Liver (tissue), 8 donors: ENCODE measurements at regions not wholly inside any gene's neighbourhood (a gene's known extent, or its start where the extent isn't known, plus 50 kb on each side); places are given as distances from the start of the nearest gene placed in this dataset.

Source experiments
- DNase-seq: peaks from one replicate; pipeline ENCODE4 v3.0.0-alpha.2; 2017; ENCODE audit warnings: low spot score
- H3K27ac ChIP-seq, 2 donors: one replicate each; pipeline ENCODE4 v1.7.0; 2013; ENCODE audit warnings: inconsistent platforms in 2 of 2, low read length in 2 of 2, control low read depth in 1 of 2, low read depth in 1 of 2, mild to moderate bottlenecking in 1 of 2
- H3K27me3 ChIP-seq, 4 donors: one replicate each; pipeline versions ENCODE4 v1.6.1 to v1.7.0; 2013; ENCODE audit warnings: low read length in 3 of 4, inconsistent platforms in 1 of 4, mild to moderate bottlenecking in 1 of 4, moderate library complexity in 1 of 4; ENCODE audit not compliant: control insufficient read depth in 4 of 4, insufficient read depth in 4 of 4
- H3K36me3 ChIP-seq, 4 donors: one replicate each; pipeline versions ENCODE4 v1.6.1 to v1.7.0; 2013; ENCODE audit warnings: low read length in 3 of 4, mild to moderate bottlenecking in 3 of 4, low read depth in 1 of 4, moderate library complexity in 1 of 4; ENCODE audit not compliant: control insufficient read depth in 4 of 4, insufficient read depth in 3 of 4
- H3K4me1 ChIP-seq, 4 donors: one replicate each; pipeline versions ENCODE4 v1.6.1 to v1.7.0; 2013; ENCODE audit warnings: low read length in 3 of 4, mild to moderate bottlenecking in 3 of 4, moderate library complexity in 1 of 4; ENCODE audit not compliant: control insufficient read depth in 4 of 4, insufficient read depth in 4 of 4
- H3K4me3 ChIP-seq, 3 donors: one replicate each; pipeline versions ENCODE4 v1.6.1 to v1.7.0; 2013; ENCODE audit warnings: low read length in 3 of 3, control low read depth in 1 of 3, low read depth in 1 of 3, mild to moderate bottlenecking in 1 of 3
- H3K9ac ChIP-seq, 2 donors: one replicate each; pipeline ENCODE4 v1.7.0; 2013; ENCODE audit warnings: low read length in 2 of 2, mild to moderate bottlenecking in 2 of 2, moderate library complexity in 2 of 2, control low read depth in 1 of 2, low read depth in 1 of 2
- H3K9me3 ChIP-seq, 4 donors: one replicate each; pipeline versions ENCODE4 v1.6.1 to v1.7.0; 2013; ENCODE audit warnings: low read length in 3 of 4; ENCODE audit not compliant: control insufficient read depth in 4 of 4
- EGR1 ChIP-seq, 2 donors: IDR thresholded peaks; 2 replicates each; pipeline ENCODE4 v1.6.1; 2016 to 2018; ENCODE audit warnings: antibody characterized with exemption in 2 of 2, low read depth in 2 of 2
- FOXA1 ChIP-seq: IDR thresholded peaks from 2 replicates; pipeline ENCODE4 v1.6.1; 2016; ENCODE audit warnings: antibody characterized with exemption
- FOXA2 ChIP-seq: IDR thresholded peaks from 2 replicates; pipeline ENCODE4 v1.6.1; 2016; ENCODE audit warnings: antibody characterized with exemption
- GABPA ChIP-seq, 2 donors: IDR thresholded peaks in 1 of 2; conservative IDR thresholded peaks in 1 of 2; 2 replicates each; pipeline ENCODE4 v1.6.1; 2016; ENCODE audit warnings: antibody characterized with exemption in 2 of 2, mild to moderate bottlenecking in 1 of 2, moderate library complexity in 1 of 2
- HNF4A ChIP-seq, 2 donors: conservative IDR thresholded peaks; 2 replicates each; pipeline ENCODE4 v1.6.1; 2016; ENCODE audit warnings: antibody characterized with exemption in 2 of 2, mild to moderate bottlenecking in 2 of 2
- HNF4G ChIP-seq: IDR thresholded peaks from 2 replicates; pipeline ENCODE4 v1.6.1; 2016; ENCODE audit warnings: antibody characterized with exemption
- NR2F2 ChIP-seq: IDR thresholded peaks from 2 replicates; pipeline ENCODE4 v1.6.1; 2016; ENCODE audit warnings: antibody characterized with exemption
- RAD21 ChIP-seq, 2 donors: IDR thresholded peaks; 2 replicates each; pipeline ENCODE4 v1.6.1; 2016; ENCODE audit warnings: antibody characterized with exemption in 2 of 2, mild to moderate bottlenecking in 2 of 2
- RXRA ChIP-seq, 2 donors: IDR thresholded peaks; 2 replicates each; pipeline ENCODE4 v1.6.1; 2017 to 2018; ENCODE audit warnings: antibody characterized with exemption in 2 of 2, mild to moderate bottlenecking in 1 of 2
- SP1 ChIP-seq: IDR thresholded peaks from 2 replicates; pipeline ENCODE4 v1.6.1; 2018; ENCODE audit warnings: antibody characterized with exemption, mild to moderate bottlenecking
- TAF1 ChIP-seq: conservative IDR thresholded peaks from 2 replicates; pipeline ENCODE4 v1.6.1; 2016; ENCODE audit warnings: antibody characterized with exemption, mild to moderate bottlenecking
- YY1 ChIP-seq: IDR thresholded peaks from 2 replicates; pipeline ENCODE4 v1.6.1; 2016; ENCODE audit warnings: antibody characterized with exemption, mild to moderate bottlenecking
- WGBS: extraction: QIAGEN DNeasy Blood & Tissue Kit; methylation state at CpG from one replicate; pipeline ENCODE4 v1.1.7; 2013; 5-methylcytosine and 5-hydroxymethylcytosine counted together
- TF ChIP-seq, protein P1 (sequence below): IDR thresholded peaks from 2 replicates; pipeline ENCODE4 v1.6.1; 2016; ENCODE audit warnings: antibody characterized with exemption
- TF ChIP-seq, protein P2 (sequence below): IDR thresholded peaks from 2 replicates; pipeline ENCODE4 v1.6.1; 2016; ENCODE audit warnings: antibody characterized with exemption
- TF ChIP-seq, protein P3 (sequence below): IDR thresholded peaks from 2 replicates; pipeline ENCODE4 v1.6.1; 2016; ENCODE audit warnings: antibody characterized with exemption
- TF ChIP-seq, protein P4 (sequence below): IDR thresholded peaks from 2 replicates; pipeline ENCODE4 v1.6.1; 2016; ENCODE audit warnings: antibody characterized with exemption, mild to moderate bottlenecking
- TF ChIP-seq, protein P5 (sequence below): fragments of 150-350 bp; IDR thresholded peaks from 2 replicates; pipeline ENCODE4 v1.5.1; 2017; ENCODE audit warnings: improper control_type of control experiment, low read depth, low read length; ENCODE audit not compliant: missing input control
- donor health status: healthy.
- donor health status: healthy.
- donor health status: healthy.
- donor health status: healthy.
- donor health status: healthy.

DNA sequence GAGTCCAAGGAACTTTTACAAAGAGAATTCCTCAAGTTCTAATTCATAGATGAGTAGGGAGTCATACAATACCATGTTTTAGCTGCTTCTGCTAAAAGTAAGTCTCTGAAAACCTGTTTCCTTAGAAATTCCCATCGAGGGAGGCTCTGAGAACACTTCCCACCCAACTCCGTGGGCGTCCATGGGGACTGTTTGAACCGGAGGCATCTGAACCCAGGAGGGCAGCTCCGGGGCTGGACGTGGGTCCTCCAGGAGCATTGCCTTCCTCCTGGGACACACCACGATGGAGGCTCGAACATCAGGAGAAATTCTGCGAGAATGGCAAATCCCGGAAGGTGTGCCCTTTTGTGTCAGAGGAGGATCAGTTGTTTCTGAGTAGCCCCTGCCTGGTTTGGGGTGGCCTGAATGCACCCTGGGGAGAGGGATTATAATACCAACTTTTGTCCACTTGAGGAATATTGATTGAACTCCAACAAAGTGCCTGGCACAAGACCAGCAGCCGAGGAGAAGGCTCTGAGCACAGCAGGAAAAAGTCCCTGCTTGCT is 327.5 kb upstream of the SALL3 start (continued):
- TF ChIP-seq, protein P1, sequence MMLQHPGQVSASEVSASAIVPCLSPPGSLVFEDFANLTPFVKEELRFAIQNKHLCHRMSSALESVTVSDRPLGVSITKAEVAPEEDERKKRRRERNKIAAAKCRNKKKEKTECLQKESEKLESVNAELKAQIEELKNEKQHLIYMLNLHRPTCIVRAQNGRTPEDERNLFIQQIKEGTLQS = no peak
- TF ChIP-seq EGR1 (IDR thresholded peaks at IDR 0.05; ENCODE audit: low read depth in 2 of 2) (no peak), GABPA (IDR thresholded peaks at IDR 0.05 in 1 of 2, conservative IDR thresholded peaks at IDR 0.05 in 1 of 2) (no peak), RXRA (IDR thresholded peaks at IDR 0.05) (no peak)

DNA sequence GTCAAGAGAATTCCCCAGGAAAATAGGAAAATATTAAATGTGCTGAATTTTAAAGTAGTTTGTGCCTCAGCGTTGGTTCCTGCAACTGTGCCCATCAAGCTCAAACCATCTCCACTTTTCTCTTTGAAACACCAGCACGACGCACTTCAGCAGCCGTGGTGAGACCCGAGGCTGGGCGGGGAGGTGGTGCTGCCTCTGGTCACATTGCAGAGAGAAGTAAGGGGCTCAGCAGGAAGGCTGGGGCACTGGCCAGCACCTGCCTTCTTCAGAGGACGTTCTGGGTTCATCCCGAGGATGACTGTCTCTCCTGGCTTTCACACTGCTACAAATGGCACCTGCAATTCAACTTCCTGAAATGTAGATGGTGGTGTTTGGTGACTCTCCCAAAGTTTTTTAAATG is 323.7 kb upstream of the SALL3 start:
- WGBS = 89% methylated on average over 8 of the region's 8 CpGs
- DNase-seq = no peak
- Histone ChIP-seq H3K9ac (no peak overlapping the region), H3K36me3 (no peaks in the 10 kb centered on the region), H3K27me3 (no peaks in the 10 kb centered on the region), H3K9me3 (peaks cover 0 to 7% (median 5%) of the 10 kb centered on the region in 4 donors), H3K4me3 (no peak overlapping the region), H3K4me1 (no peaks in the 10 kb centered on the region), H3K27ac (no peak overlapping the region)
- TF ChIP-seq, protein P1 = no peak
- TF ChIP-seq, protein P2, sequence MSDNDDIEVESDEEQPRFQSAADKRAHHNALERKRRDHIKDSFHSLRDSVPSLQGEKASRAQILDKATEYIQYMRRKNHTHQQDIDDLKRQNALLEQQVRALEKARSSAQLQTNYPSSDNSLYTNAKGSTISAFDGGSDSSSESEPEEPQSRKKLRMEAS = no peak
- TF ChIP-seq HNF4A (conservative IDR thresholded peaks at IDR 0.05) (no peak), RXRA (IDR thresholded peaks at IDR 0.05) (no peak), YY1 (no peak)
- TF ChIP-seq, protein P3, sequence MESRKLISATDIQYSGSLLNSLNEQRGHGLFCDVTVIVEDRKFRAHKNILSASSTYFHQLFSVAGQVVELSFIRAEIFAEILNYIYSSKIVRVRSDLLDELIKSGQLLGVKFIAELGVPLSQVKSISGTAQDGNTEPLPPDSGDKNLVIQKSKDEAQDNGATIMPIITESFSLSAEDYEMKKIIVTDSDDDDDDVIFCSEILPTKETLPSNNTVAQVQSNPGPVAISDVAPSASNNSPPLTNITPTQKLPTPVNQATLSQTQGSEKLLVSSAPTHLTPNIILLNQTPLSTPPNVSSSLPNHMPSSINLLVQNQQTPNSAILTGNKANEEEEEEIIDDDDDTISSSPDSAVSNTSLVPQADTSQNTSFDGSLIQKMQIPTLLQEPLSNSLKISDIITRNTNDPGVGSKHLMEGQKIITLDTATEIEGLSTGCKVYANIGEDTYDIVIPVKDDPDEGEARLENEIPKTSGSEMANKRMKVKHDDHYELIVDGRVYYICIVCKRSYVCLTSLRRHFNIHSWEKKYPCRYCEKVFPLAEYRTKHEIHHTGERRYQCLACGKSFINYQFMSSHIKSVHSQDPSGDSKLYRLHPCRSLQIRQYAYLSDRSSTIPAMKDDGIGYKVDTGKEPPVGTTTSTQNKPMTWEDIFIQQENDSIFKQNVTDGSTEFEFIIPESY = no peak

DNA sequence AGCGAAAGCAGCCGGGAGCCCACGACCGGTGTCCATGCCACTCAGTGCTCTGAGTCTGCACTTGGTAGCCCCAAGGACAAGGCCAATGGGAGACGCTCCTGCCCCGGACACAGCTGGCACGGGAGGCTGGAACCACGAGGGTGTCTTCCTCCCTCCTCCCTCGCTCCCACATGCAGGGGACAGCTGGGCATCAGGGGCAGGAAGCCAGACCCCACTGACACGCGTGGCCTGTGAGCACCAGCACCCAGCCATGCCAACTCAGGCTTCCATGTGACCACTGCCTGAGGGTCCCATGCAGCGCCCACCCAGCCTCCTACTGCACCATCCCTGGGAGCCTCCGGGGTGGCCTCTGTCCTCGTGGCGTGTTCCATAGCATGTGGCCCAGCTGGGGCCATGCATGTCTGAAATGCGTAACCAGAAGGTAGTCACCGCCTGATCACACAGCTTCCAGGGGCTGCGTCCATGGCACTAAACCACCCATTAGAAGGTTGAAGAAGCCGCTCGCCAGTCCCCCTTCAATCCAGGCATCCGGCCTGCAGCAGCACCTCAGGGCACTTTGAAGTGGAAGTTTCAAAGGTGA is 323.2 kb upstream of the SALL3 start:
- Histone ChIP-seq H3K4me1 (no peaks in the 10 kb centered on the region), H3K36me3 (no peaks in the 10 kb centered on the region), H3K27me3 (no peaks in the 10 kb centered on the region), H3K27ac (no peak overlapping the region), H3K4me3 (no peak overlapping the region), H3K9ac (no peak overlapping the region), H3K9me3 (peaks cover 0 to 7% (median 5%) of the 10 kb centered on the region in 4 donors)
- TF ChIP-seq HNF4G (no peak), FOXA1 (no peak), NR2F2 (no peak), RAD21 (IDR thresholded peaks at IDR 0.05) (no peak), HNF4A (conservative IDR thresholded peaks at IDR 0.05) (no peak), GABPA (IDR thresholded peaks at IDR 0.05 in 1 of 2, conservative IDR thresholded peaks at IDR 0.05 in 1 of 2) (no peak), YY1 (no peak), EGR1 (IDR thresholded peaks at IDR 0.05; ENCODE audit: low read depth in 2 of 2) (no peak), TAF1 (no peak), FOXA2 (no peak), SP1 (no peak), RXRA (IDR thresholded peaks at IDR 0.05) (no peak)
- TF ChIP-seq, protein P3 = no peak
- TF ChIP-seq, protein P2 = no peak
- TF ChIP-seq, protein P4, sequence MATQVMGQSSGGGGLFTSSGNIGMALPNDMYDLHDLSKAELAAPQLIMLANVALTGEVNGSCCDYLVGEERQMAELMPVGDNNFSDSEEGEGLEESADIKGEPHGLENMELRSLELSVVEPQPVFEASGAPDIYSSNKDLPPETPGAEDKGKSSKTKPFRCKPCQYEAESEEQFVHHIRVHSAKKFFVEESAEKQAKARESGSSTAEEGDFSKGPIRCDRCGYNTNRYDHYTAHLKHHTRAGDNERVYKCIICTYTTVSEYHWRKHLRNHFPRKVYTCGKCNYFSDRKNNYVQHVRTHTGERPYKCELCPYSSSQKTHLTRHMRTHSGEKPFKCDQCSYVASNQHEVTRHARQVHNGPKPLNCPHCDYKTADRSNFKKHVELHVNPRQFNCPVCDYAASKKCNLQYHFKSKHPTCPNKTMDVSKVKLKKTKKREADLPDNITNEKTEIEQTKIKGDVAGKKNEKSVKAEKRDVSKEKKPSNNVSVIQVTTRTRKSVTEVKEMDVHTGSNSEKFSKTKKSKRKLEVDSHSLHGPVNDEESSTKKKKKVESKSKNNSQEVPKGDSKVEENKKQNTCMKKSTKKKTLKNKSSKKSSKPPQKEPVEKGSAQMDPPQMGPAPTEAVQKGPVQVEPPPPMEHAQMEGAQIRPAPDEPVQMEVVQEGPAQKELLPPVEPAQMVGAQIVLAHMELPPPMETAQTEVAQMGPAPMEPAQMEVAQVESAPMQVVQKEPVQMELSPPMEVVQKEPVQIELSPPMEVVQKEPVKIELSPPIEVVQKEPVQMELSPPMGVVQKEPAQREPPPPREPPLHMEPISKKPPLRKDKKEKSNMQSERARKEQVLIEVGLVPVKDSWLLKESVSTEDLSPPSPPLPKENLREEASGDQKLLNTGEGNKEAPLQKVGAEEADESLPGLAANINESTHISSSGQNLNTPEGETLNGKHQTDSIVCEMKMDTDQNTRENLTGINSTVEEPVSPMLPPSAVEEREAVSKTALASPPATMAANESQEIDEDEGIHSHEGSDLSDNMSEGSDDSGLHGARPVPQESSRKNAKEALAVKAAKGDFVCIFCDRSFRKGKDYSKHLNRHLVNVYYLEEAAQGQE = no peak
- TF ChIP-seq, protein P5, sequence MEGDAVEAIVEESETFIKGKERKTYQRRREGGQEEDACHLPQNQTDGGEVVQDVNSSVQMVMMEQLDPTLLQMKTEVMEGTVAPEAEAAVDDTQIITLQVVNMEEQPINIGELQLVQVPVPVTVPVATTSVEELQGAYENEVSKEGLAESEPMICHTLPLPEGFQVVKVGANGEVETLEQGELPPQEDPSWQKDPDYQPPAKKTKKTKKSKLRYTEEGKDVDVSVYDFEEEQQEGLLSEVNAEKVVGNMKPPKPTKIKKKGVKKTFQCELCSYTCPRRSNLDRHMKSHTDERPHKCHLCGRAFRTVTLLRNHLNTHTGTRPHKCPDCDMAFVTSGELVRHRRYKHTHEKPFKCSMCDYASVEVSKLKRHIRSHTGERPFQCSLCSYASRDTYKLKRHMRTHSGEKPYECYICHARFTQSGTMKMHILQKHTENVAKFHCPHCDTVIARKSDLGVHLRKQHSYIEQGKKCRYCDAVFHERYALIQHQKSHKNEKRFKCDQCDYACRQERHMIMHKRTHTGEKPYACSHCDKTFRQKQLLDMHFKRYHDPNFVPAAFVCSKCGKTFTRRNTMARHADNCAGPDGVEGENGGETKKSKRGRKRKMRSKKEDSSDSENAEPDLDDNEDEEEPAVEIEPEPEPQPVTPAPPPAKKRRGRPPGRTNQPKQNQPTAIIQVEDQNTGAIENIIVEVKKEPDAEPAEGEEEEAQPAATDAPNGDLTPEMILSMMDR = no peak
- TF ChIP-seq, protein P1 = no peak
- 91% methylated on average over 21 of the region's 21 CpGs for WGBS
- no peak for DNase-seq
